SK-N-SH (cell line): ENCODE measurements at regions not wholly inside any gene's neighbourhood (a gene's known extent, or its start where the extent isn't known, plus 50 kb on each side); places are given as distances from the start of the nearest gene placed in this dataset.

Experiments used
- CTCF ChIA-PET: fragments of 300-600, 350-600 bp; formaldehyde crosslinking; extraction: SDS; loops from one replicate; lab custom pipeline; 2021; lab: Yijun Ruan, JAX
- POLR2A ChIA-PET: fragments of 350-600 bp; sonication (Branson Sonifier 250); formaldehyde crosslinking; extraction: SDS; loops from one replicate; lab custom pipeline; 2020; ENCODE audit warnings: antibody characterized with exemption, inconsistent platforms; lab: Yijun Ruan, JAX
- DNase-seq: peaks from one replicate; pipeline ENCODE4 v3.0.0; 2012
- H2AFZ ChIP-seq: fragments of 200-600 bp; sonication (generic); 2 replicates; pipeline ENCODE4 v1.8.1; 2016; ENCODE audit warnings: antibody characterized with exemption, mild to moderate bottlenecking, low read depth
- H3F3A ChIP-seq: fragments of 200-600 bp; sonication (generic); replicated peaks from 2 replicates; pipeline ENCODE3; 2016; ENCODE audit warnings: antibody characterized with exemption, mild to moderate bottlenecking; ENCODE audit not compliant: insufficient read depth
- H3K27ac ChIP-seq, 2 experiments: fragments of 200-500 bp in 1 of 2; fragments of 200-600 bp in 1 of 2; sonication (Bioruptor generic) in 1 of 2; sonication (generic), shearing (Covaris generic) in 1 of 2; 2 replicates each; pipeline versions ENCODE4 v1.5.1 to v1.6.1; 2014 to 2016; ENCODE audit warnings: low read depth in 2 of 2, inconsistent platforms in 1 of 2, low read length in 1 of 2, mild to moderate bottlenecking in 1 of 2, mixed read lengths in 1 of 2
- H3K27me3 ChIP-seq: fragments of 200-600 bp; sonication (generic), shearing (Covaris generic); 2 replicates; pipeline ENCODE4 v1.6.1; 2016; ENCODE audit warnings: mixed run types; ENCODE audit not compliant: insufficient read depth
- H3K36me3 ChIP-seq, 2 experiments: fragments of 200-500 bp in 1 of 2; fragments of 200-600 bp in 1 of 2; sonication (Bioruptor generic) in 1 of 2; sonication (generic) in 1 of 2; replicated peaks in 1 of 2; 2 replicates each; pipeline versions ENCODE3 to v1.5.1; 2014 to 2016; ENCODE audit warnings: low read length in 1 of 2, mild to moderate bottlenecking in 1 of 2; ENCODE audit not compliant: insufficient read depth in 2 of 2, control insufficient read depth in 1 of 2
- H3K4me1 ChIP-seq, 2 experiments: fragments of 200-500 bp in 1 of 2; fragments of 200-600 bp in 1 of 2; sonication (Bioruptor generic) in 1 of 2; sonication (generic), shearing (Covaris generic) in 1 of 2; 2 replicates each; pipeline versions ENCODE4 v1.5.1 to v1.6.1; 2014 to 2016; ENCODE audit warnings: low read depth in 1 of 2, low read length in 1 of 2, mixed run types in 1 of 2; ENCODE audit not compliant: insufficient read depth in 2 of 2, control insufficient read depth in 1 of 2
- H3K4me2 ChIP-seq: fragments of 200-600 bp; sonication (generic), shearing (Covaris generic); 2 replicates; pipeline ENCODE4 v1.6.1; 2017; ENCODE audit warnings: mixed run types
- H3K4me3 ChIP-seq, 2 experiments: fragments of 200-500 bp in 1 of 2; fragments of 200-600 bp in 1 of 2; sonication (Bioruptor generic) in 1 of 2; sonication (generic), shearing (Covaris generic) in 1 of 2; 2 replicates each; pipeline versions ENCODE4 v1.5.1 to v1.8.1; 2014 to 2016; ENCODE audit warnings: low read depth in 2 of 2, inconsistent platforms in 1 of 2, low read length in 1 of 2, mild to moderate bottlenecking in 1 of 2, mixed read lengths in 1 of 2, moderate library complexity in 1 of 2
- H3K79me2 ChIP-seq: fragments of 200-600 bp; sonication (generic); 2 replicates; pipeline ENCODE4 v1.8.1; 2017; ENCODE audit warnings: mild to moderate bottlenecking; ENCODE audit not compliant: insufficient read depth
- H3K9ac ChIP-seq: fragments of 200-600 bp; sonication (generic); 2 replicates; pipeline ENCODE4 v1.6.1; 2017; ENCODE audit warnings: mixed run types
- H3K9me2 ChIP-seq: fragments of 200-600 bp; sonication (generic); 2 replicates; pipeline ENCODE4 v1.6.1; 2017; ENCODE audit warnings: mixed run types
- H3K9me3 ChIP-seq: fragments of 200-600 bp; sonication (generic); 2 replicates; pipeline ENCODE4 v1.6.1; 2017; ENCODE audit warnings: mixed run types, mild to moderate bottlenecking, moderate library complexity
- H4K20me1 ChIP-seq: fragments of 200-600 bp; sonication (generic); 2 replicates; pipeline ENCODE4 v1.6.1; 2017; ENCODE audit warnings: mild to moderate bottlenecking, mixed run types; ENCODE audit not compliant: insufficient read depth
- EP300 ChIP-seq, 2 experiments: IDR thresholded peaks; 2 replicates each; pipeline versions ENCODE4 v1.4.0 to v1.6.1; 2012; ENCODE audit warnings: borderline replicate concordance in 1 of 2, low read depth in 1 of 2, low read length in 1 of 2
- EZH2phosphoT487 ChIP-seq: fragments of 200-600 bp; sonication (generic); IDR thresholded peaks from 2 replicates; pipeline ENCODE4 v1.6.1; 2017; ENCODE audit warnings: low read depth, mixed run types, mild to moderate bottlenecking, antibody characterized with exemption, moderate library complexity, borderline replicate concordance
- FOSL2 ChIP-seq: IDR thresholded peaks from 2 replicates; pipeline ENCODE4 v1.4.0; 2012; ENCODE audit warnings: low read depth, mild to moderate bottlenecking, moderate library complexity, borderline replicate concordance
- FOXM1 ChIP-seq: IDR thresholded peaks from 2 replicates; pipeline ENCODE4 v1.4.0; 2012; ENCODE audit warnings: low read depth, mild to moderate bottlenecking
- GATA2 ChIP-seq: sonication (generic); formaldehyde crosslinking; IDR thresholded peaks from 2 replicates; pipeline ENCODE4 v1.5.0; 2020; ENCODE audit warnings: mild to moderate bottlenecking, missing genetic modification reagents
- MXI1 ChIP-seq: IDR thresholded peaks from 2 replicates; pipeline ENCODE4 v1.6.1; 2012; ENCODE audit warnings: mild to moderate bottlenecking, low read depth, low read length, improper control_type of control experiment
- NFIC ChIP-seq: IDR thresholded peaks from 2 replicates; pipeline ENCODE4 v1.4.0; 2012; ENCODE audit warnings: borderline replicate concordance
- NRF1 ChIP-seq: IDR thresholded peaks from 2 replicates; pipeline ENCODE4 v1.6.1; 2012; ENCODE audit warnings: low read depth, mild to moderate bottlenecking, low read length
- RAD21 ChIP-seq: IDR thresholded peaks from 2 replicates; pipeline ENCODE4 v1.6.1; 2012; ENCODE audit warnings: mild to moderate bottlenecking, low read length
- RFX5 ChIP-seq: IDR thresholded peaks from 2 replicates; pipeline ENCODE4 v1.6.1; 2012; ENCODE audit warnings: mild to moderate bottlenecking, improper control_type of control experiment, low read length
- RXRA ChIP-seq: IDR thresholded peaks from 2 replicates; pipeline ENCODE4 v1.4.0; 2012; ENCODE audit warnings: low read depth, mild to moderate bottlenecking, borderline replicate concordance
- SMC3 ChIP-seq: IDR thresholded peaks from 2 replicates; pipeline ENCODE4 v1.6.1; 2012; ENCODE audit warnings: low read depth, low read length, improper control_type of control experiment
- TEAD4 ChIP-seq: IDR thresholded peaks from 2 replicates; pipeline ENCODE4 v1.4.0; 2012; ENCODE audit warnings: mild to moderate bottlenecking, borderline replicate concordance; ENCODE audit not compliant: insufficient read depth
- YY1 ChIP-seq: IDR thresholded peaks from 2 replicates; pipeline ENCODE4 v1.4.0; 2012; ENCODE audit warnings: low read depth, mild to moderate bottlenecking
- WGBS: methylation state at CpG from one replicate; pipeline ENCODE4 v1.1.6; 2017; ENCODE audit warnings: low lambda C conversion rate; 5-methylcytosine and 5-hydroxymethylcytosine counted together
- TF ChIP-seq, protein P1 (sequence below): fragments of 150-350 bp; IDR thresholded peaks from 2 replicates; pipeline ENCODE4 v1.6.1; 2016; ENCODE audit warnings: mild to moderate bottlenecking, low read depth, low read length
- TF ChIP-seq, protein P2 (sequence below): fragments of 150-350 bp; IDR thresholded peaks from 2 replicates; pipeline ENCODE4 v1.6.1; 2017; ENCODE audit warnings: antibody characterized with exemption, low read length, low read depth, borderline replicate concordance
- TF ChIP-seq, protein P3 (sequence below): IDR thresholded peaks from 2 replicates; pipeline ENCODE4 v1.4.0; 2012; ENCODE audit warnings: low read depth, borderline replicate concordance

DNA sequence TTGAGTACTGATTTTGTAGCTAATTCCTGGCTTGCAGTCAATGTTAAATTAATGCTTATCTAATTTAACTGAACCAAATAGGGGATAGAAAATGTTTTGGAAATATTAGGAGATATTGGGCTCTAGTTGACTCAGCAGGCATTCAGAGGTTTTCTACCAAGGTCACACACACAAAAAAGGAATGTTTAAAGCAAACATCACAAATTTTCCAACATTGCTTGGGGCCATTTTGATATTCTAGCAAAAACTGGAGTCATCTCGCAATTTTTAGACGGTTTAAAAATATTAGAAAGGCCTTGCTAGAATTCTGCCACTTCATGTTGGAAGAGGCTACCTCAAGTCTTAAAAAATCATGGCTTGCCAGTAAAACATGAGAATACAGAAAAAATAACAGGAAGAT lies 2082.1 kb upstream of the RAG2 start (continued):
- TF ChIP-seq, protein P1, sequence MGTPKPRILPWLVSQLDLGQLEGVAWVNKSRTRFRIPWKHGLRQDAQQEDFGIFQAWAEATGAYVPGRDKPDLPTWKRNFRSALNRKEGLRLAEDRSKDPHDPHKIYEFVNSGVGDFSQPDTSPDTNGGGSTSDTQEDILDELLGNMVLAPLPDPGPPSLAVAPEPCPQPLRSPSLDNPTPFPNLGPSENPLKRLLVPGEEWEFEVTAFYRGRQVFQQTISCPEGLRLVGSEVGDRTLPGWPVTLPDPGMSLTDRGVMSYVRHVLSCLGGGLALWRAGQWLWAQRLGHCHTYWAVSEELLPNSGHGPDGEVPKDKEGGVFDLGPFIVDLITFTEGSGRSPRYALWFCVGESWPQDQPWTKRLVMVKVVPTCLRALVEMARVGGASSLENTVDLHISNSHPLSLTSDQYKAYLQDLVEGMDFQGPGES, result no peak
- no peak for TF ChIP-seq YY1
- no peak for TF ChIP-seq RAD21
- TF ChIP-seq RFX5, result no peak

DNA sequence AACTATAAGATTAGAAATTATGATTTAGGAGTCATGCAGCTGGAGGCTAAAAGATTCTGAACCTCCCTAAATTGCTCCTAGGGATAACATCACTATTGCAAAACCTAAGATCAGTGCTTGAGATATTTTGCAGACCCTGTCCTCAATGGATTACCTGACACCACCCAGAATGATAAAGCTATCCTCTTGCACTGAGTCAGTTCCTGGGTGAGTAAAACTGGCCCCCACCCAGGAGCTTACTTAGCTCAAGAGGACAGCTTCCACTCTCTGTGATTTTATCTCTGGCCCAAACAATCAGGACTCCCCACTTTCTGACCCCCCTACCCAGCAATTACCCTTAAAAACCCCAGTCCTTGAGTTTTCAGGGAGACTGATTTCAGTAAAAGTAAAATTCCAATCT lies 2074.4 kb upstream of the RAG2 start:
- H3K9me3 ChIP-seq, result no peaks in the 10 kb centered on the region; the same call in 1 of the 2 replicates
- DNase-seq, result no peak
- H3F3A ChIP-seq, result no peaks in the 10 kb centered on the region
- H3K9ac ChIP-seq, result no peak overlapping the region
- H3K9me2 ChIP-seq, result no peaks in the 10 kb centered on the region
- no peaks in the 10 kb centered on the region for H4K20me1 ChIP-seq
- no peak overlapping the region for H2AFZ ChIP-seq
- no peaks in the 10 kb centered on the region for H3K36me3 ChIP-seq
- H3K27me3 ChIP-seq, result no peaks in the 10 kb centered on the region
- no peaks in the 10 kb centered on the region for H3K79me2 ChIP-seq
- H3K4me2 ChIP-seq, result no peak overlapping the region
- no peak for TF ChIP-seq MXI1
- TF ChIP-seq, protein P2, sequence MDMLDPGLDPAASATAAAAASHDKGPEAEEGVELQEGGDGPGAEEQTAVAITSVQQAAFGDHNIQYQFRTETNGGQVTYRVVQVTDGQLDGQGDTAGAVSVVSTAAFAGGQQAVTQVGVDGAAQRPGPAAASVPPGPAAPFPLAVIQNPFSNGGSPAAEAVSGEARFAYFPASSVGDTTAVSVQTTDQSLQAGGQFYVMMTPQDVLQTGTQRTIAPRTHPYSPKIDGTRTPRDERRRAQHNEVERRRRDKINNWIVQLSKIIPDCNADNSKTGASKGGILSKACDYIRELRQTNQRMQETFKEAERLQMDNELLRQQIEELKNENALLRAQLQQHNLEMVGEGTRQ, result no peak
- TF ChIP-seq YY1, result no peak
- TF ChIP-seq TEAD4, result no peak
- no peak for TF ChIP-seq GATA2 (CRISPR knock-in tag)
- no peak for TF ChIP-seq SMC3
- TF ChIP-seq FOSL2, result no peak
- no peak for TF ChIP-seq NFIC
- no peak overlapping the region for H3K4me3 ChIP-seq
- no peaks in the 10 kb centered on the region; a peak in 1 of 4 replicates for H3K4me1 ChIP-seq
- H3K27ac ChIP-seq, result no peak overlapping the region
- ChIA-PET CTCF (interaction anchor here (0.6 kb wide), 1 partner anchor 28 kb away, joined by 3 read pairs; no protein-coding TSS in a partner anchor), POLR2A (no interaction called here)

DNA sequence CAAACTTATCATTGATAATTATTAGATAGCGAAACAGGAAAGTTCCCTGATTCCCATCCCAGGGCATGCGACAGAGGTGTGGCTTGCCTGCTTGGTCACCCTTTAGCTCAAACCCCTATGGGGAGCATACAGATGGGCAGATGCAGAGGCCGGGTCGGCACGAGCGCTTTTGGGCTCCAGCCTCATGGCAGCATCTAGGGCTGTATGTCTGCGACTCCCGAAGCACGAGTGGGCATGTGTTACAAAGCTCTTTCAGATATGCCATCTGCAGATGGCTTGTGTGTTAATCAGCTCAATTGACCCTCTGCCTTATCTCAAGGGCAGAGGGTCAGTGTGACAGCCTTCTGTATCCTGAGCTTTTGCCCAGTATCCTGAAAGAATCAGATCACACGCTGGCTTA lies 2069.3 kb upstream of the RAG2 start:
- no peak overlapping the region for H3K4me3 ChIP-seq
- H3K27me3 ChIP-seq, result no peaks in the 10 kb centered on the region
- no peaks in the 10 kb centered on the region; a peak in 1 of 4 replicates for H3K4me1 ChIP-seq
- peak overlapping the region; percentile 19; the same call in 1 of the 2 replicates for H3K4me2 ChIP-seq
- H3K79me2 ChIP-seq, result no peaks in the 10 kb centered on the region
- TF ChIP-seq EP300 (IDR thresholded peaks at IDR 0.05; ENCODE audit: borderline replicate concordance in 1 of 2, low read depth in 1 of 2, low read length in 1 of 2) (no peak), NRF1 (no peak), FOXM1 (no peak), EZH2phosphoT487 (no peak), TEAD4 (no peak), RXRA (no peak)
- TF ChIP-seq, protein P3, sequence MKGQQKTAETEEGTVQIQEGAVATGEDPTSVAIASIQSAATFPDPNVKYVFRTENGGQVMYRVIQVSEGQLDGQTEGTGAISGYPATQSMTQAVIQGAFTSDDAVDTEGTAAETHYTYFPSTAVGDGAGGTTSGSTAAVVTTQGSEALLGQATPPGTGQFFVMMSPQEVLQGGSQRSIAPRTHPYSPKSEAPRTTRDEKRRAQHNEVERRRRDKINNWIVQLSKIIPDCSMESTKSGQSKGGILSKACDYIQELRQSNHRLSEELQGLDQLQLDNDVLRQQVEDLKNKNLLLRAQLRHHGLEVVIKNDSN, result no peak
- 30% methylated on average over 9 of the region's 10 CpGs for WGBS
- no peaks in the 10 kb centered on the region for H4K20me1 ChIP-seq
- H3K9ac ChIP-seq, result no peak overlapping the region
- H3K27ac ChIP-seq, result no peak overlapping the region
- H3K9me3 ChIP-seq, result no peaks in the 10 kb centered on the region; the same call in 1 of the 2 replicates
- ChIA-PET POLR2A (no interaction called here), CTCF (no interaction called here)
- no peak for DNase-seq
- no peaks in the 10 kb centered on the region for H3K36me3 ChIP-seq
- no peak overlapping the region for H2AFZ ChIP-seq
- H3F3A ChIP-seq, result no peaks in the 10 kb centered on the region
- no peaks in the 10 kb centered on the region for H3K9me2 ChIP-seq
